ENCODE measurements at regions not wholly inside any gene's neighbourhood (a gene's known extent, or its start where the extent isn't known, plus 50 kb on each side); places are given as distances from the start of the nearest gene placed in this dataset.

- TF ChIP-seq ATF6 (CRISPR knock-in tag; IDR thresholded peaks at IDR 0.05), result no peak
- TF ChIP-seq TEAD1 (CRISPR knock-in tag; IDR thresholded peaks at IDR 0.05), result no peak
- no peak for TF ChIP-seq STAT6 (CRISPR knock-in tag; conservative IDR thresholded peaks at IDR 0.05; ENCODE audit: low read depth)
- no peak for TF ChIP-seq SOX15 (CRISPR knock-in tag; IDR thresholded peaks at IDR 0.05)
Measured at GRCh38 chr2:185475914-185476313, 262.7 kb upstream of the FSIP2 start (continued).

DNA sequence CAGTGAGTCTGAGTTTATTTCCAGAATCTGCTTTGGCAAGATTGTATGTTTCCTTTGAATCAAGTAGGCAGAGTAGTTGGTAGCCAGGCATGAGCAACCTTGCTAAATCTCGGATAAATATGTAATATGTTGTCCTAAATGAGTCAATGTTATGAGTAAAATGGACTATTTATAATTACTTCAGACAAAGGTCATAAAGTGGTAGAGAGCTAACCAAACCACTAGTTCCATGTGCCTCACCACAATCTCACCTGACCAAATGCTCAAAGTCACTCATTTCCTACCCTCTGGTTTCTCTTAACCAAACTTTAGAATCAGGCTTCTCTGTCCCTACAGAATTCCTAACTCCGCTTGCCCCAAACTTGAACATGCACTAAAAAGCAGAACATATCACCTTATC is 261.2 kb upstream of the FSIP2 start:
- POLR2A ChIA-PET, result no interaction called here
- no peak for TF ChIP-seq FOXJ3 (CRISPR knock-in tag; IDR thresholded peaks at IDR 0.05; ENCODE audit: borderline replicate concordance)
- TF ChIP-seq AFF4 (CRISPR knock-in tag; IDR thresholded peaks at IDR 0.05; ENCODE audit: borderline replicate concordance), result no peak
- TF ChIP-seq, protein P1, sequence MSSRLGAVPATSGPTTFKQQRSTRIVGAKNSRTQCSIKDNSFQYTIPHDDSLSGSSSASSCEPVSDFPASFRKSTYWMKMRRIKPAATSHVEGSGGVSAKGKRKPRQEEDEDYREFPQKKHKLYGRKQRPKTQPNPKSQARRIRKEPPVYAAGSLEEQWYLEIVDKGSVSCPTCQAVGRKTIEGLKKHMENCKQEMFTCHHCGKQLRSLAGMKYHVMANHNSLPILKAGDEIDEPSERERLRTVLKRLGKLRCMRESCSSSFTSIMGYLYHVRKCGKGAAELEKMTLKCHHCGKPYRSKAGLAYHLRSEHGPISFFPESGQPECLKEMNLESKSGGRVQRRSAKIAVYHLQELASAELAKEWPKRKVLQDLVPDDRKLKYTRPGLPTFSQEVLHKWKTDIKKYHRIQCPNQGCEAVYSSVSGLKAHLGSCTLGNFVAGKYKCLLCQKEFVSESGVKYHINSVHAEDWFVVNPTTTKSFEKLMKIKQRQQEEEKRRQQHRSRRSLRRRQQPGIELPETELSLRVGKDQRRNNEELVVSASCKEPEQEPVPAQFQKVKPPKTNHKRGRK (CRISPR knock-in tag; IDR thresholded peaks at IDR 0.05; ENCODE audit: borderline replicate concordance), result no peak
- TF ChIP-seq SP1 (CRISPR knock-in tag; conservative IDR thresholded peaks at IDR 0.05), result no peak
- TF ChIP-seq ZNF281 (CRISPR knock-in tag; IDR thresholded peaks at IDR 0.05), result no peak
- no peak for TF ChIP-seq GTF2I (CRISPR knock-in tag; conservative IDR thresholded peaks at IDR 0.05)
- TF ChIP-seq ZNF671 (CRISPR knock-in tag; IDR thresholded peaks at IDR 0.05), result no peak
- no peak for TF ChIP-seq SMAD3 (CRISPR knock-in tag; IDR thresholded peaks at IDR 0.05; ENCODE audit: borderline replicate concordance)
- TF ChIP-seq FOXP4 (CRISPR knock-in tag; IDR thresholded peaks at IDR 0.05), result no peak
- no peak for TF ChIP-seq ZNF232 (CRISPR knock-in tag; IDR thresholded peaks at IDR 0.05)
- TF ChIP-seq NR3C1 (CRISPR knock-in tag; conservative IDR thresholded peaks at IDR 0.05; ENCODE audit: low read depth), result no peak
- TF ChIP-seq NFATC4 (CRISPR knock-in tag; IDR thresholded peaks at IDR 0.05), result no peak
- TF ChIP-seq NFE2L1 (CRISPR knock-in tag; IDR thresholded peaks at IDR 0.05), result no peak
- TF ChIP-seq, protein P2, sequence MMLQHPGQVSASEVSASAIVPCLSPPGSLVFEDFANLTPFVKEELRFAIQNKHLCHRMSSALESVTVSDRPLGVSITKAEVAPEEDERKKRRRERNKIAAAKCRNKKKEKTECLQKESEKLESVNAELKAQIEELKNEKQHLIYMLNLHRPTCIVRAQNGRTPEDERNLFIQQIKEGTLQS (CRISPR knock-in tag; conservative IDR thresholded peaks at IDR 0.05), result no peak
- peaks cover 48% of the 10 kb centered on the region for H3K4me1 Mint-ChIP-seq
- H3K9me3 Mint-ChIP-seq, result peaks cover 6% of the 10 kb centered on the region
- ATAC-seq, result no peak
- no peaks in the 10 kb centered on the region for H3K27me3 Mint-ChIP-seq (ENCODE audit: low read depth)
- DNase-seq (ENCODE audit: low spot score), result no peak
- no peak overlapping the region for H3K4me3 Mint-ChIP-seq
- 0 out of 2 replicates have a peak overlapping the region, but pooled peaks have one; percentile 22 for H3K27ac Mint-ChIP-seq
- CTCF ChIA-PET, result no interaction called here
- H3K36me3 Mint-ChIP-seq, result peaks cover 15% of the 10 kb centered on the region
